SK-N-MC (cell line): ENCODE measurements at regions not wholly inside any gene's neighbourhood (a gene's known extent, or its start where the extent isn't known, plus 50 kb on each side); places are given as distances from the start of the nearest gene placed in this dataset.

ENCODE experiments used
- DNase-seq: peaks from one replicate; pipeline ENCODE4 v3.0.0-alpha.2; 2011; ENCODE audit warnings: low read depth, low spot score
- H3K27ac ChIP-seq: fragments of 200-600 bp; sonication (generic); 2 replicates; pipeline ENCODE4 v1.5.1; 2016; ENCODE audit warnings: mixed run types
- H3K36me3 ChIP-seq: fragments of 200-600 bp; sonication (generic); 2 replicates; pipeline ENCODE4 v1.6.1; 2017; ENCODE audit warnings: antibody characterized with exemption, low read length, mixed read lengths; ENCODE audit not compliant: insufficient read depth
- H3K4me3 ChIP-seq: fragments of 200-600 bp; sonication (generic); 2 replicates; pipeline ENCODE4 v1.5.1; 2016
- H3K9ac ChIP-seq: fragments of 200-600 bp; sonication (generic); 2 replicates; pipeline ENCODE4 v1.8.0; 2017; ENCODE audit warnings: mixed run types, mixed read lengths; ENCODE audit not compliant: insufficient read length
- H3K9me3 ChIP-seq: fragments of 200-600 bp; sonication (generic); 2 replicates; pipeline ENCODE4 v1.6.1; 2017; ENCODE audit warnings: low read depth, mild to moderate bottlenecking, antibody characterized with exemption, low read length, moderate library complexity, mixed read lengths
- EZH2 ChIP-seq: fragments of 200-600 bp; sonication (generic); IDR thresholded peaks from one replicate; pipeline ENCODE4 v1.6.1; 2017; ENCODE audit warnings: antibody characterized with exemption
- FOXP2 ChIP-seq: optimal IDR thresholded peaks from 2 replicates; pipeline ENCODE3; 2011; ENCODE audit warnings: mild to moderate bottlenecking, moderate library complexity; ENCODE audit not compliant: insufficient read depth; ENCODE audit errors: extremely low read length, control extremely low read depth
- POLR2AphosphoS5 ChIP-seq: IDR thresholded peaks from 2 replicates; pipeline ENCODE4 v1.6.1; 2012; ENCODE audit warnings: mild to moderate bottlenecking, low read depth, low read length, borderline replicate concordance

DNA sequence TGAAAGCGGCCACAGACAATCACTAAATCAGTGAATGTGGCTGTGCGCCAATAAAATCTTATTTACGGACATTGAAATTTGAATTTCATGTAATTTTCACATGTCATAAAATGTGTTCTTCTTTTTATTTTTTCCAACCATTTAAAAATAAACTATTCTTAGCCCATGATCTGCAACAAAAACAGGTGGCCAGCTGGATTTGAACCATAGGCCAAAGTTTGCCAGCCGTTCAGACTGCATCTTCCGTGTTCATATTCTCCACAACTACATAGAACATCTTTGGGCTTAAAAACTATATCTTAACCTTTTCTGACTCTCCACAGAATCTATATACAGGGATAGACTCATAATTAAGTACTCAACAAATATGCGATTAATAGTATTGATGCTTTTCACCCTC, 81.2 kb upstream of the RALGPS2 start:
- H3K4me3 ChIP-seq = no peak overlapping the region
- H3K9me3 ChIP-seq = no peaks in the 10 kb centered on the region
- no peak for DNase-seq
- no peak overlapping the region for H3K9ac ChIP-seq
- TF ChIP-seq FOXP2 = no peak
- TF ChIP-seq EZH2 = no peak
- no peak for TF ChIP-seq POLR2AphosphoS5
- no peaks in the 10 kb centered on the region for H3K36me3 ChIP-seq
- no peak overlapping the region for H3K27ac ChIP-seq

DNA sequence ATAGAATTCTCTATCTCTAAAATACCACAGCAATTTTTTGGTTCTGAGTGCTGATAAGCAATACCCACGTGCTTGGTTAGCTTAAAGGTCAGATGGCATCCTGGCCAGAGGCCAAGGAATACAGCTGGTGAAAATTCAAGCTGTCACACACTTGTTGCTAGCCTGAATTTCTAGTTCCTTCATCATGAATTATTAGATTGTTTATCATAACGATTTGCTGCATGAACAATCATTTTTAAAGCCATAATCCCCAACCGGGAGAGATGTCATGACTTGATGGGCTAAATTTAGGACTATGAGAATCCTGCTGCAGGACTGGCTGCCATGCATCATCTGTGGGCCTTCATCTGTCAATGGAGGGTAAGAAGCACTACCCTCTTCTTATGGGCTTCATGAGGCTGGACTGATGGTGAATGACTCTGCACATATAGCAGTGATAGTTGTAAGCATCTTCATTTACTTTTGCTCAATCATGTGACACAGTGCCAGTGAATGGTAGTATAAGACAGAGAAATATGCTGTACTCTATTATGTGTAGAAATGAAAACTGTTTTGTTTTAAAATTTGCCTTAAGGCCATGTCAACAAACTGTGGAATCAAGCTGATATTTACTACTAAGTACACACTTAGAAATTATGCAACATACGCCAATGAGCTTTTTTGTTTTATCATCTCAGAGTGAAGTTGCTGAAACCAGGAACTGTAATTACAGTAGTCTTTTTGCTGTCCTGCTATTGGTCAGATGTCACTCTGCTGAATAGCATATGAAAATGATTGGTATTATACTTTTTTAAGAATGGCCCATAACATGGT, 80.5 kb upstream of the RALGPS2 start:
- H3K4me3 ChIP-seq = no peak overlapping the region
- no peak overlapping the region for H3K9ac ChIP-seq
- no peak for TF ChIP-seq EZH2
- TF ChIP-seq FOXP2 = no peak
- TF ChIP-seq POLR2AphosphoS5 = no peak
- no peak overlapping the region for H3K27ac ChIP-seq
- H3K36me3 ChIP-seq = no peaks in the 10 kb centered on the region
- H3K9me3 ChIP-seq = no peaks in the 10 kb centered on the region
- no peak for DNase-seq

DNA sequence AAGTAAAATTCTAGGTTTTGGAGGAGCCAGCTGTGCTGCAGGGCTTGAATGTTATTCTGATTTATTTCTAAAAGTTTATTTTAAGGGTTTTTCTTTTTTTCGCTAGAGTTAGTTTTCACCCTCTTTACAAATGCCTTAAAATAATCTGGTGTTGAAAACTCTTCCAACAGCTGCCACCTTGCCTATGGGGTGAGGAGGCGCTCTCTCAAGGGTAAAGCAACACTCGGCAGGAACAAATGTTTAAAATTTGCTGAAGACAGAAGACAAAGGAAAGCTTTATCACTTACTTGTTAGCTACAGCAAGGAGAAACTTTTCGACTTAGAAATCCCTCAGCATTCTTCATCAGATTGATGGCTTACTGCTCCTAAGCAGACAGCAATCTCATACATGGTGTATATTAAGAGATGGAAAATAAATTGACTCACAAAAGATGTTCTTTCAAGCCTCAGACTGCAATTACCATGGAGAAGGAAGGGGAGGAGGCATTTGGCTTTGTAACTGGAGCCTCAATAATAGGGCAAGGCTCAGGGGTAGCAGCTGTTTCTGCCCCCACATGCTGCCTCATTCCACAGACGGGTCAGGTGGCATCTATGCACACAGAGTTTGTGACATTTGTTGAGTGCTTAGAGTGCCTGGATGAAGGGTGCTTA, 79.8 kb upstream of the RALGPS2 start:
- Histone ChIP-seq H3K4me3 (no peak overlapping the region), H3K9ac (no peak overlapping the region), H3K9me3 (no peaks in the 10 kb centered on the region), H3K27ac (no peak overlapping the region), H3K36me3 (no peaks in the 10 kb centered on the region)
- DNase-seq = no peak
- no peak for TF ChIP-seq EZH2
- TF ChIP-seq POLR2AphosphoS5 = no peak
- TF ChIP-seq FOXP2 = no peak

- DNase-seq = no peak
- no peak overlapping the region for H3K9ac ChIP-seq
- no peaks in the 10 kb centered on the region for H3K9me3 ChIP-seq
- no peaks in the 10 kb centered on the region for H3K36me3 ChIP-seq
- no peak overlapping the region for H3K4me3 ChIP-seq
- no peak overlapping the region for H3K27ac ChIP-seq
- no peak for TF ChIP-seq EZH2
- no peak for TF ChIP-seq POLR2AphosphoS5
- no peak for TF ChIP-seq FOXP2
Measured at GRCh38 chr1:178645808-178646200, 79.2 kb upstream of the RALGPS2 start.

DNA sequence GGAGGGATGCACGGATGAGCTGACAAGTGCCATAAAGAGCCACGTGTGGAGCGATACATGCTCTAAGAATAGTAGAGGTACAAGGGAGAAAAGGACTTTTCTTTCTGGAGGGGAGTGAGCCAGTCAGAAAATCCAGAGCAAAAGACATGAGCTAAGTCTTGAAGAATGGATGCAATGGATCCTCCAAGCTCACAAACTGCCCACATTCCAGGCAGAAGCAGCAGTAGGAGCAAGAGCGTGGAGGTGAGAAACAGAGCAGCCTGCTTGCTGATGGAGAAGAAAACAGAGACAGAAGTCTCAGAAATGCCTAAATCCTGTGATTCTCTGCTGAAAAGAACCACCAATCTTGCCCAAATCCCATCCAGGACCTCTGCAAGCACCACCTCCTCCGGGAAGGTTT, 78.2 kb upstream of the RALGPS2 start:
- H3K27ac ChIP-seq = no peak overlapping the region
- no peak for DNase-seq
- no peak for TF ChIP-seq POLR2AphosphoS5
- no peak for TF ChIP-seq FOXP2
- TF ChIP-seq EZH2 = no peak

GRCh38 chr1:178648151-178648550, 76.9 kb upstream of the RALGPS2 start:
- TF ChIP-seq EZH2 (no peak), POLR2AphosphoS5 (no peak), FOXP2 (no peak)
- no peaks in the 10 kb centered on the region for H3K36me3 ChIP-seq
- H3K4me3 ChIP-seq = no peak overlapping the region
- no peak overlapping the region for H3K9ac ChIP-seq
- no peak for DNase-seq
- no peaks in the 10 kb centered on the region for H3K9me3 ChIP-seq
- H3K27ac ChIP-seq = no peak overlapping the region

More for the DNA sequence above, 78.2 kb upstream of the RALGPS2 start:
- no peak overlapping the region for H3K9ac ChIP-seq
- no peaks in the 10 kb centered on the region for H3K36me3 ChIP-seq
- H3K4me3 ChIP-seq = no peak overlapping the region
- H3K9me3 ChIP-seq = no peaks in the 10 kb centered on the region

DNA sequence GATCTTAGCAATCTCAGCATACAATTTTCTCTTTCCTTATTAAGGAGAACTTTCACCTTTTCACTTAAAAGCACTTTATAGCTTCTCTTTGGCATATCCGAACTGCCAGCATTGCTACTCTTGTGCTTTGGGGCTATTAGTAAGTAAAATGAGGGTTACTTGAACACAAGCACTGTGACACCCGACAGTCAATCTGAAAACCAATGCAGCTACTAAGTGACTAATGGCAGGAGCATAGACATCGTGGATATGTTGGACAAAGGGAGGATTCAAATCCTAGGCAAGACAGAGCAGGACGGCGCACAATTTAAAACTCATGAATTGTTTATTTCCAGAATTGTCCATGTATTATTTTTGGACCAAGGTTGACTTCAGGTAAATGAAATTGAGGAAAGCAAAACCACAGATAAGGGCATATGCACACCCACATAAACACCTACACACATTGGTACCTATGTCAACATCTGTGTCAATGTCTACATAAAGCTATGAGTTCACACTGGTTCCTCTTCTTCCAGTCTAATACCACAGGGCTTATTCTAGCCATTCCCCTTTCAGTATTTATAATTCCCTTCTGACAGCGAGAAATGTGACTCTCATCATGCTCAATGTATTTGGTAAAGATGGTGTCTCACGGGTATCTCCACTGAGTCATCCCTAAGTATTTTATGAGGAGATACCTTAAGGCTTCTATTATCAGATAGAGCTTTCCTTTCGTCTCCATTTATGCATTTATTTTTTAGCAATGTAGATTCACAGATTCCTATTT, 75.3 kb upstream of the RALGPS2 start:
- Histone ChIP-seq H3K4me3 (no peak overlapping the region), H3K36me3 (no peaks in the 10 kb centered on the region), H3K27ac (no peak overlapping the region), H3K9ac (no peak overlapping the region), H3K9me3 (no peaks in the 10 kb centered on the region)
- no peak for TF ChIP-seq POLR2AphosphoS5
- TF ChIP-seq EZH2 = no peak
- TF ChIP-seq FOXP2 = no peak
- no peak for DNase-seq

- TF ChIP-seq POLR2AphosphoS5 (no peak), EZH2 (no peak), FOXP2 (no peak)
- no peaks in the 10 kb centered on the region for H3K9me3 ChIP-seq
- H3K9ac ChIP-seq = no peak overlapping the region
- no peak for DNase-seq
- H3K27ac ChIP-seq = no peak overlapping the region
- H3K4me3 ChIP-seq = no peak overlapping the region
- H3K36me3 ChIP-seq = no peaks in the 10 kb centered on the region
Measured at GRCh38 chr1:178650934-178651511, 74.0 kb upstream of the RALGPS2 start.
